Neuronal stem cell (in vitro differentiated cells): ENCODE measurements at regions not wholly inside any gene's neighbourhood (a gene's known extent, or its start where the extent isn't known, plus 50 kb on each side); places are given as distances from the start of the nearest gene placed in this dataset.

ENCODE experiments used
- DNase-seq: peaks from one replicate; pipeline ENCODE4 v3.0.0-alpha.2; 2013; ENCODE audit warnings: low spot score
- H2AFZ ChIP-seq: one replicate; pipeline ENCODE4 v1.6.1; 2013; ENCODE audit warnings: mild to moderate bottlenecking, low read length, inconsistent platforms
- H2AK5ac ChIP-seq: 2 replicates; pipeline ENCODE4 v1.6.1; 2013; ENCODE audit warnings: low read depth, mild to moderate bottlenecking, inconsistent platforms, low read length, moderate library complexity, mixed read lengths
- H2BK120ac ChIP-seq: 2 replicates; pipeline ENCODE4 v1.6.1; 2013; ENCODE audit warnings: low read depth, mild to moderate bottlenecking, inconsistent platforms, low read length, moderate library complexity, mixed read lengths
- H2BK12ac ChIP-seq: one replicate; pipeline ENCODE4 v1.6.1; 2013; ENCODE audit warnings: low read length, inconsistent platforms
- H2BK15ac ChIP-seq: 2 replicates; pipeline ENCODE4 v1.6.1; 2013; ENCODE audit warnings: mild to moderate bottlenecking, low read length, inconsistent platforms, mixed read lengths
- H2BK5ac ChIP-seq: one replicate; pipeline ENCODE4 v1.6.1; 2013; ENCODE audit warnings: inconsistent platforms, mild to moderate bottlenecking, low read length, moderate library complexity
- H3K14ac ChIP-seq: one replicate; pipeline ENCODE4 v1.6.1; 2013; ENCODE audit warnings: low read length, inconsistent platforms
- H3K18ac ChIP-seq: 2 replicates; pipeline ENCODE4 v1.6.1; 2013; ENCODE audit warnings: low read length, inconsistent platforms
- H3K23ac ChIP-seq: 2 replicates; pipeline ENCODE4 v1.6.1; 2013; ENCODE audit warnings: low read depth, mild to moderate bottlenecking, mixed read lengths, low read length, inconsistent platforms; ENCODE audit not compliant: poor library complexity
- H3K27ac ChIP-seq: replicated peaks from 3 replicates; pipeline ENCODE4 v1.5.1; 2013; ENCODE audit warnings: low read length, inconsistent platforms
- H3K27me3 ChIP-seq, 3 experiments: 2 replicates each; pipeline ENCODE4 v1.6.1; 2013; ENCODE audit warnings: low read length in 3 of 3, mild to moderate bottlenecking in 2 of 3, inconsistent platforms in 1 of 3, low read depth in 1 of 3, mixed read lengths in 1 of 3, moderate library complexity in 1 of 3; ENCODE audit not compliant: control insufficient read depth in 3 of 3, insufficient read depth in 3 of 3
- H3K36me3 ChIP-seq, 2 donors: replicated peaks in 1 of 2; 2 replicates each; pipeline ENCODE4 v1.6.1; 2013; ENCODE audit warnings: low read length in 2 of 2; ENCODE audit not compliant: control insufficient read depth in 2 of 2, insufficient read depth in 2 of 2
- H3K4ac ChIP-seq: 2 replicates; pipeline ENCODE4 v1.6.1; 2013; ENCODE audit warnings: inconsistent platforms, mild to moderate bottlenecking, low read length, moderate library complexity
- H3K4me1 ChIP-seq, 2 donors: 1 replicate in 1 of 2; 2 replicates in 1 of 2; pipeline ENCODE4 v1.6.1; 2013; ENCODE audit warnings: low read length in 2 of 2, low read depth in 1 of 2; ENCODE audit not compliant: control insufficient read depth in 2 of 2, insufficient read depth in 1 of 2
- H3K4me2 ChIP-seq: one replicate; pipeline ENCODE4 v1.6.1; 2013; ENCODE audit warnings: mild to moderate bottlenecking, low read length, inconsistent platforms; ENCODE audit not compliant: insufficient read depth, poor library complexity, severe bottlenecking
- H3K4me3 ChIP-seq, 2 donors: 2 replicates each; pipeline ENCODE4 v1.5.1; 2013; ENCODE audit warnings: low read length in 2 of 2, mild to moderate bottlenecking in 2 of 2, inconsistent platforms in 1 of 2, moderate library complexity in 1 of 2
- H3K79me1 ChIP-seq: one replicate; pipeline ENCODE4 v1.6.1; 2013; ENCODE audit warnings: low read depth, mild to moderate bottlenecking, inconsistent platforms, low read length, moderate library complexity
- H3K9ac ChIP-seq: one replicate; pipeline ENCODE4 v1.6.1; 2013; ENCODE audit warnings: mild to moderate bottlenecking, low read depth, low read length, inconsistent platforms; ENCODE audit not compliant: poor library complexity
- H3K9me3 ChIP-seq, 2 donors: replicated peaks in 1 of 2; 2 replicates each; pipeline versions ENCODE3 to v1.6.1; 2013; ENCODE audit warnings: low read length in 2 of 2, mild to moderate bottlenecking in 2 of 2, inconsistent platforms in 1 of 2, low read depth in 1 of 2, mixed read lengths in 1 of 2, moderate library complexity in 1 of 2; ENCODE audit not compliant: control insufficient read depth in 2 of 2, insufficient read depth in 1 of 2
- H4K8ac ChIP-seq: one replicate; pipeline ENCODE4 v1.6.1; 2013; ENCODE audit warnings: low read depth, mild to moderate bottlenecking, inconsistent platforms, low read length, moderate library complexity
- H4K91ac ChIP-seq: one replicate; pipeline ENCODE4 v1.6.1; 2013; ENCODE audit warnings: low read length, low read depth, mild to moderate bottlenecking, inconsistent platforms; ENCODE audit not compliant: poor library complexity
- WGBS, 2 donors: extraction: QIAGEN DNeasy Blood & Tissue Kit; methylation state at CpG; one replicate each; pipeline ENCODE4 v1.1.7; 2013; ENCODE audit warnings: missing lambda C conversion rate in 2 of 2, mixed read lengths in 1 of 2; ENCODE audit not compliant: insufficient read length in 2 of 2, insufficient replicate concordance in 1 of 2; ENCODE audit errors: extremely low coverage in 2 of 2; 5-methylcytosine and 5-hydroxymethylcytosine counted together

DNA sequence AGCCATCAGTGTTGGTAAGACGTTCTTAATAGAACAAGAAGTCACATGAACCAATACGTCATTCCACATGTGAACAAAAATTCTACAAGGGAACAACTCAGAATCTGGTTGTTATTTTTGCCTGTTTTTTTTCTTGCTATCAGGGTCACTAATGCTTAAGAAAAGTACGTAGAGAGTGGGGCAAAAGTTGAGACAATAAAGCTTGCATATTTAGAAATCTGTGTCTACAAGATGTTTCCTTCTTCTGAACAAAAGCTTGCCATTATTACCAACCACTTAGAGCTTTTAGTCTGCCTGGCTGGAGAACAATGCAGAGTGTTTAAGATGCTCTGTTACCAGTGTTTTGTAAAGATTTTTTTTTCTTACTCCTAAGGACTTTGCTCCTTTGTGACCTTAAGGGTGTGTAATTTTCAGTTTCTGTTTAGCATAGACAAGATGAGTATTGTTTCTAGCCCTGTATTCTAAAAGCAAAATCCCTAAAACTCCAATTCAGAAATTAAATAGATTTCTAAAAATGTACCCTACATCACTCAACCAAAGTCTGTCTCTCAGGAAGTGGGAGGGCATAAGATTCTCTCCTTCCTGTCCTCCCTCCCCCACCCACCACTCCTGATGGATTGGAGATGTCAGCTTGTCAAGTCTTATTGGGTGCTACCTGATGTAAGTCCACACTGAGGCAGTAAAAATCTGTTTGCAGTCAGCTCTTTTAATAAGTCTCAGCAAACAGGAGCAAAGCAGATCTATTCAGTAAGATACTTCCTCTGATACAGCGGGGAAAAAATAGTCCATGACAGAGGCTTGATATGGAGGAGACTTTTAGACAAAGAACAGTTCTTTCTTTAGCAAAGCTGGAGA is 267.6 kb downstream of the GRIN2B start:
- no peak overlapping the region for H3K4ac ChIP-seq
- H3K27ac ChIP-seq = no peak overlapping the region
- WGBS, 2 donors = no CpG with 5 or more reads among the region's 4 CpGs
- H3K23ac ChIP-seq = no peak overlapping the region
- no peak overlapping the region for H2AK5ac ChIP-seq
- no peak overlapping the region for H3K18ac ChIP-seq
- no peak overlapping the region for H2BK15ac ChIP-seq
- H2BK5ac ChIP-seq = no peak overlapping the region
- no peak overlapping the region for H3K14ac ChIP-seq
- H3K9ac ChIP-seq = no peak overlapping the region
- H2BK12ac ChIP-seq = no peak overlapping the region
- H2AFZ ChIP-seq = peak overlapping the region; percentile 77
- no peak overlapping the region for H4K8ac ChIP-seq
- H2BK120ac ChIP-seq = no peak overlapping the region
- H3K79me1 ChIP-seq = no peaks in the 10 kb centered on the region
- H3K4me3 ChIP-seq = no peak overlapping the region
- DNase-seq = no peak
- no peaks in the 10 kb centered on the region for H3K36me3 ChIP-seq
- H3K9me3 ChIP-seq = no peaks in the 10 kb centered on the region
- H3K4me1 ChIP-seq = peaks cover 2 to 8% of the 10 kb centered on the region in 2 donors
- no peak overlapping the region for H4K91ac ChIP-seq
- no peak overlapping the region for H3K4me2 ChIP-seq
- no peaks in the 10 kb centered on the region for H3K27me3 ChIP-seq

- no peak overlapping the region for H3K4me2 ChIP-seq
- no peak overlapping the region for H2AK5ac ChIP-seq
- DNase-seq = no peak
- no peak overlapping the region for H4K8ac ChIP-seq
- no peaks in the 10 kb centered on the region for H3K36me3 ChIP-seq
- H3K27me3 ChIP-seq = no peaks in the 10 kb centered on the region
- no peaks in the 10 kb centered on the region for H3K9me3 ChIP-seq
- peaks cover 0 to under 1% of the 10 kb centered on the region in 2 donors for H3K4me1 ChIP-seq
- H3K23ac ChIP-seq = no peak overlapping the region
- H3K79me1 ChIP-seq = no peaks in the 10 kb centered on the region
- H3K18ac ChIP-seq = no peak overlapping the region
- H2AFZ ChIP-seq = no peak overlapping the region
- H2BK120ac ChIP-seq = no peak overlapping the region
- no peak overlapping the region for H2BK15ac ChIP-seq
- H3K4ac ChIP-seq = no peak overlapping the region
- H3K14ac ChIP-seq = no peak overlapping the region
- H2BK5ac ChIP-seq = no peak overlapping the region
- H3K9ac ChIP-seq = no peak overlapping the region
- no peak overlapping the region for H2BK12ac ChIP-seq
- H4K91ac ChIP-seq = no peak overlapping the region
- H3K4me3 ChIP-seq = no peak overlapping the region
- no peak overlapping the region for H3K27ac ChIP-seq
- no CpG with 5 or more reads among the region's 1 CpG for WGBS, 2 donors
These were observed 273.6 kb downstream of the GRIN2B start for GRCh38 chr12:13707829-13708228.

DNA sequence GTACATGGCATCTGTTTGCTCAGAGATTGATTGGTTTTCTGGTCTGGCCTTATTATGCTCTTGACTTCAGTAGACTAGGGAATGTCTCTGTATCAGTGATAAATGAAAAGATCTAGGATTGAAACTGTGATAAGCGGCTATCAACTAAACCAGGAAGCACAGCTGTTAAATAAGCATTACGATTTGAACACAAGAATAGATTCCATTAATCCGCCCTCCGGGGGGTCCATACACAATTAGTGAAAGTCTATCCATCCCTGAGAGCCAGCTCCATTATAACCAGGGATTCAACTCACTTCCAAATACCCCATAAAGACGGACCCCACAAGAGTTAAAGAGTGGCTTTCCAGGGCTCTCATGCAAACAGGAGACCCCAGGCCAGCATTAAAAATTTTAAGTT is 279.0 kb downstream of the GRIN2B start:
- peak; percentile 54 for DNase-seq
- Histone ChIP-seq H3K9ac (no peak overlapping the region), H3K9me3 (no peaks in the 10 kb centered on the region), H3K4me1 (peaks cover 0 to 9% of the 10 kb centered on the region in 2 donors), H2AK5ac (no peak overlapping the region), H2BK5ac (no peak overlapping the region), H3K4me2 (no peak overlapping the region), H3K4me3 (no peak overlapping the region), H2BK15ac (no peak overlapping the region), H4K8ac (no peak overlapping the region), H4K91ac (no peak overlapping the region), H3K27ac (no peak overlapping the region), H3K79me1 (no peaks in the 10 kb centered on the region), H3K36me3 (no peaks in the 10 kb centered on the region), H2AFZ (no peak overlapping the region), H2BK120ac (no peak overlapping the region), H2BK12ac (no peak overlapping the region), H3K27me3 (no peaks in the 10 kb centered on the region), H3K14ac (no peak overlapping the region), H3K18ac (no peak overlapping the region), H3K23ac (no peak overlapping the region), H3K4ac (no peak overlapping the region)
- WGBS, 2 donors = no CpG with 5 or more reads among the region's 5 CpGs

DNA sequence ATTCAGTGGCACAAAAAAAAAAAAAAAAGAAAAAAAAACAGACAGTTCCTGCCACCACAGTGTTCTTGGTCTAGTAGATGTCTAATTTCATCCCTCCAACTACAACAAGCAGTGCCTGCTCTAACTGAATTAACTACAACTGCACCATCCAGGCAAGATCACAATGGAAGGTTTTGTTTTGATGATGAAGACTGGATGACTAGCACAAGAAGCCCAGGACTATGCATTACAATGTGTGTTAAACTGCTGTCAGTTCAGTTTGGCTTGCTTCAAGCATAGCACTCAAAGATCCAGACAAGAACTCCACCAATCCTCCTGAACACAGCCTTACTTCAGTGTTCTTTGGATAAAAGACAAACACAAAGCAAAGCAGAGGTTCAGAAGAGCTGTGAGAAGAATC is 279.9 kb downstream of the GRIN2B start:
- Histone ChIP-seq H3K27ac (no peak overlapping the region), H3K9ac (no peak overlapping the region), H2BK12ac (no peak overlapping the region), H3K36me3 (no peaks in the 10 kb centered on the region), H2AFZ (no peak overlapping the region), H2BK5ac (no peak overlapping the region), H3K4me1 (peaks cover 0 to 9% of the 10 kb centered on the region in 2 donors), H3K4me3 (no peak overlapping the region), H3K9me3 (no peaks in the 10 kb centered on the region), H4K8ac (no peak overlapping the region), H3K14ac (no peak overlapping the region), H3K27me3 (no peaks in the 10 kb centered on the region), H2BK120ac (no peak overlapping the region), H3K23ac (no peak overlapping the region), H4K91ac (no peak overlapping the region), H2BK15ac (no peak overlapping the region), H3K18ac (no peak overlapping the region), H3K4ac (no peak overlapping the region), H3K4me2 (no peak overlapping the region), H3K79me1 (no peaks in the 10 kb centered on the region), H2AK5ac (no peak overlapping the region)
- no peak for DNase-seq
